T-helper 2 cell treated with Interferon-gamma antibody and Interleukin-4, amounts not matched to agents 5 μg/mL and 100 μg/mL, for 36 hours (primary cell): ENCODE measurements at regions not wholly inside any gene's neighbourhood (a gene's known extent, or its start where the extent isn't known, plus 50 kb on each side); places are given as distances from the start of the nearest gene placed in this dataset.

Source experiments
- DNase-seq: peaks from one replicate; pipeline ENCODE4 v3.0.0; 2021; ENCODE audit warnings: low spot score
- H3K27ac Mint-ChIP-seq: one replicate; pipeline ENCODE4 v1.8.0; 2021; ENCODE audit warnings: mild to moderate bottlenecking, mixed read lengths
- H3K27me3 Mint-ChIP-seq: one replicate; pipeline ENCODE4 v1.8.0; 2021; ENCODE audit warnings: low read depth, mixed read lengths
- H3K36me3 Mint-ChIP-seq: one replicate; pipeline ENCODE4 v1.8.0; 2021; ENCODE audit warnings: low read depth, mixed read lengths
- H3K4me1 Mint-ChIP-seq: one replicate; pipeline ENCODE4 v1.8.0; 2021; ENCODE audit warnings: low read depth, mixed read lengths
- H3K4me3 Mint-ChIP-seq: one replicate; pipeline ENCODE4 v1.8.0; 2022; ENCODE audit warnings: mild to moderate bottlenecking, moderate library complexity, mixed read lengths
- H3K9me3 Mint-ChIP-seq: one replicate; pipeline ENCODE4 v1.8.0; 2021; ENCODE audit warnings: mixed read lengths

- Mint-ChIP-seq H3K36me3 (no peaks in the 10 kb centered on the region), H3K27ac (no peak overlapping the region), H3K4me3 (no peak overlapping the region), H3K4me1 (no peaks in the 10 kb centered on the region), H3K27me3 (no peaks in the 10 kb centered on the region), H3K9me3 (no peaks in the 10 kb centered on the region)
- no peak for DNase-seq
Observed at GRCh38 chr5:155264809-155265208, 251.3 kb downstream of the KIF4B start.

GRCh38 chr5:155268770-155269425 lies 255.3 kb downstream of the KIF4B start:
- no peaks in the 10 kb centered on the region for H3K4me1 Mint-ChIP-seq
- no peaks in the 10 kb centered on the region for H3K27me3 Mint-ChIP-seq
- no peak overlapping the region for H3K27ac Mint-ChIP-seq
- DNase-seq, result no peak
- H3K36me3 Mint-ChIP-seq, result no peaks in the 10 kb centered on the region
- no peaks in the 10 kb centered on the region for H3K9me3 Mint-ChIP-seq
- no peak overlapping the region for H3K4me3 Mint-ChIP-seq

GRCh38 chr5:155270725-155271124 lies 257.2 kb downstream of the KIF4B start:
- no peak overlapping the region for H3K27ac Mint-ChIP-seq
- no peaks in the 10 kb centered on the region for H3K4me1 Mint-ChIP-seq
- no peak overlapping the region for H3K4me3 Mint-ChIP-seq
- H3K36me3 Mint-ChIP-seq, result no peaks in the 10 kb centered on the region
- H3K27me3 Mint-ChIP-seq, result no peaks in the 10 kb centered on the region
- H3K9me3 Mint-ChIP-seq, result no peaks in the 10 kb centered on the region
- DNase-seq, result no peak

- H3K36me3 Mint-ChIP-seq, result no peaks in the 10 kb centered on the region
- no peak overlapping the region for H3K4me3 Mint-ChIP-seq
- H3K27ac Mint-ChIP-seq, result no peak overlapping the region
- DNase-seq, result no peak
- no peaks in the 10 kb centered on the region for H3K9me3 Mint-ChIP-seq
- no peaks in the 10 kb centered on the region for H3K27me3 Mint-ChIP-seq
- H3K4me1 Mint-ChIP-seq, result no peaks in the 10 kb centered on the region
Observed at GRCh38 chr5:155274484-155274883, 260.9 kb downstream of the KIF4B start.

- H3K4me3 Mint-ChIP-seq, result no peak overlapping the region
- H3K4me1 Mint-ChIP-seq, result no peaks in the 10 kb centered on the region
- H3K27ac Mint-ChIP-seq, result no peak overlapping the region
- no peaks in the 10 kb centered on the region for H3K9me3 Mint-ChIP-seq
- DNase-seq, result no peak
- H3K36me3 Mint-ChIP-seq, result no peaks in the 10 kb centered on the region
- H3K27me3 Mint-ChIP-seq, result no peaks in the 10 kb centered on the region
Observed at GRCh38 chr5:155275222-155275621, 261.7 kb downstream of the KIF4B start.

- Mint-ChIP-seq H3K27ac (no peak overlapping the region), H3K4me3 (no peak overlapping the region), H3K9me3 (no peaks in the 10 kb centered on the region), H3K36me3 (no peaks in the 10 kb centered on the region), H3K4me1 (no peaks in the 10 kb centered on the region), H3K27me3 (no peaks in the 10 kb centered on the region)
- DNase-seq, result no peak
Observed at GRCh38 chr5:155276231-155276630, 262.7 kb downstream of the KIF4B start.

- no peak for DNase-seq
- H3K4me3 Mint-ChIP-seq, result no peak overlapping the region
Observed at GRCh38 chr5:155278532-155278931, 265.0 kb downstream of the KIF4B start.

GRCh38 chr5:155282503-155283107 lies 269.1 kb downstream of the KIF4B start:
- Mint-ChIP-seq H3K4me1 (no peaks in the 10 kb centered on the region), H3K27me3 (no peaks in the 10 kb centered on the region), H3K36me3 (no peaks in the 10 kb centered on the region), H3K27ac (no peak overlapping the region), H3K9me3 (no peaks in the 10 kb centered on the region), H3K4me3 (no peak overlapping the region)
- DNase-seq, result no peak

More at GRCh38 chr5:155278532-155278931, 265.0 kb downstream of the KIF4B start:
- Mint-ChIP-seq H3K27ac (no peak overlapping the region), H3K4me1 (no peaks in the 10 kb centered on the region), H3K36me3 (no peaks in the 10 kb centered on the region), H3K27me3 (no peaks in the 10 kb centered on the region), H3K9me3 (no peaks in the 10 kb centered on the region)

- Mint-ChIP-seq H3K4me3 (no peak overlapping the region), H3K9me3 (no peaks in the 10 kb centered on the region), H3K36me3 (no peaks in the 10 kb centered on the region), H3K4me1 (no peaks in the 10 kb centered on the region), H3K27me3 (no peaks in the 10 kb centered on the region), H3K27ac (no peak overlapping the region)
- DNase-seq, result no peak
Observed at GRCh38 chr5:155285706-155286105, 272.2 kb downstream of the KIF4B start.

GRCh38 chr5:155290937-155291336 lies 277.4 kb downstream of the KIF4B start:
- Mint-ChIP-seq H3K36me3 (no peaks in the 10 kb centered on the region), H3K4me1 (no peaks in the 10 kb centered on the region), H3K4me3 (no peak overlapping the region), H3K27me3 (no peaks in the 10 kb centered on the region), H3K27ac (no peak overlapping the region), H3K9me3 (no peaks in the 10 kb centered on the region)
- no peak for DNase-seq

- H3K27me3 Mint-ChIP-seq, result no peaks in the 10 kb centered on the region
- no peaks in the 10 kb centered on the region for H3K36me3 Mint-ChIP-seq
- DNase-seq, result no peak
- no peak overlapping the region for H3K4me3 Mint-ChIP-seq
- H3K9me3 Mint-ChIP-seq, result no peaks in the 10 kb centered on the region
- H3K4me1 Mint-ChIP-seq, result no peaks in the 10 kb centered on the region
- H3K27ac Mint-ChIP-seq, result no peak overlapping the region
Observed at GRCh38 chr5:155293605-155294178, 280.1 kb downstream of the KIF4B start.

GRCh38 chr5:155295111-155295510 lies 281.6 kb downstream of the KIF4B start:
- DNase-seq, result no peak
- H3K27ac Mint-ChIP-seq, result no peak overlapping the region
- H3K4me1 Mint-ChIP-seq, result no peaks in the 10 kb centered on the region
- H3K9me3 Mint-ChIP-seq, result no peaks in the 10 kb centered on the region
- no peaks in the 10 kb centered on the region for H3K27me3 Mint-ChIP-seq
- no peak overlapping the region for H3K4me3 Mint-ChIP-seq
- no peaks in the 10 kb centered on the region for H3K36me3 Mint-ChIP-seq

- H3K36me3 Mint-ChIP-seq, result no peaks in the 10 kb centered on the region
- H3K4me1 Mint-ChIP-seq, result no peaks in the 10 kb centered on the region
- no peaks in the 10 kb centered on the region for H3K9me3 Mint-ChIP-seq
- no peaks in the 10 kb centered on the region for H3K27me3 Mint-ChIP-seq
- H3K4me3 Mint-ChIP-seq, result no peak overlapping the region
- no peak overlapping the region for H3K27ac Mint-ChIP-seq
- DNase-seq, result no peak
Observed at GRCh38 chr5:155299386-155300005, 285.9 kb downstream of the KIF4B start.

- DNase-seq, result no peak
- H3K27ac Mint-ChIP-seq, result no peak overlapping the region
- H3K27me3 Mint-ChIP-seq, result no peaks in the 10 kb centered on the region
- no peak overlapping the region for H3K4me3 Mint-ChIP-seq
- no peaks in the 10 kb centered on the region for H3K9me3 Mint-ChIP-seq
- H3K4me1 Mint-ChIP-seq, result no peaks in the 10 kb centered on the region
- no peaks in the 10 kb centered on the region for H3K36me3 Mint-ChIP-seq
Observed at GRCh38 chr5:155303120-155303519, 289.6 kb downstream of the KIF4B start.
